Natural killer cell treated with Interleukin-12 subunit alpha and Interleukin-12 subunit beta and Interleukin-15 and Interleukin-18, amount 100 ng/mL, for 72 hours (primary cell): ENCODE measurements at regions not wholly inside any gene's neighbourhood (a gene's known extent, or its start where the extent isn't known, plus 50 kb on each side); places are given as distances from the start of the nearest gene placed in this dataset.
"Not testable (repeated sequence)": the region's sequence is repeated elsewhere in the genome, so short reads cannot be mapped to it uniquely, and the experiment has no call there.

Source experiments
- ATAC-seq, 2 donors: fragments of 150-1000 bp; cut with Tn5 transposase in 1 of 2; sonication (Bioruptor Pico), chemical (Tn5 transposase) in 1 of 2; 2 replicates each; pipeline ENCODE4 v1.10.0; 2021
- DNase-seq: peaks from one replicate; pipeline ENCODE4 v3.0.0; 2022; ENCODE audit warnings: low spot score
- H3K27ac Mint-ChIP-seq, 2 donors: 1 replicate in 1 of 2; 2 replicates in 1 of 2; pipeline ENCODE4 v1.8.0; 2022; ENCODE audit warnings: mixed read lengths in 2 of 2, mild to moderate bottlenecking in 1 of 2, moderate library complexity in 1 of 2
- H3K27me3 Mint-ChIP-seq, 2 donors: 1 replicate in 1 of 2; 2 replicates in 1 of 2; pipeline ENCODE4 v1.8.0; 2022; ENCODE audit warnings: mixed read lengths in 2 of 2
- H3K36me3 Mint-ChIP-seq: one replicate; pipeline ENCODE4 v1.8.0; 2022; ENCODE audit warnings: mixed read lengths
- H3K4me1 Mint-ChIP-seq, 2 donors: 1 replicate in 1 of 2; 2 replicates in 1 of 2; pipeline ENCODE4 v1.8.0; 2022; ENCODE audit warnings: low read depth in 2 of 2, mixed read lengths in 2 of 2, mild to moderate bottlenecking in 1 of 2
- H3K4me3 Mint-ChIP-seq: one replicate; pipeline ENCODE4 v1.8.0; 2022; ENCODE audit warnings: mixed read lengths
- H3K9me3 Mint-ChIP-seq: 2 replicates; pipeline ENCODE4 v1.8.0; 2022; ENCODE audit warnings: mixed read lengths

- no peak overlapping the region for H3K4me3 Mint-ChIP-seq
- no peaks in the 10 kb centered on the region for H3K9me3 Mint-ChIP-seq
- H3K27ac Mint-ChIP-seq, result no peak overlapping the region
- ATAC-seq (no peak), DNase-seq (no peak)
- no peaks in the 10 kb centered on the region for H3K4me1 Mint-ChIP-seq
- peaks cover 2 to 13% of the 10 kb centered on the region in 2 donors for H3K27me3 Mint-ChIP-seq
- no peaks in the 10 kb centered on the region for H3K36me3 Mint-ChIP-seq
These were observed 213.8 kb downstream of the KCTD12 start for GRCh38 chr13:76672420-76672819.

- no peaks in the 10 kb centered on the region for H3K9me3 Mint-ChIP-seq
- DNase-seq, result no peak
- ATAC-seq, result no peak
- no peaks in the 10 kb centered on the region for H3K36me3 Mint-ChIP-seq
- H3K4me3 Mint-ChIP-seq, result no peak overlapping the region
- H3K4me1 Mint-ChIP-seq, result no peaks in the 10 kb centered on the region
- no peak overlapping the region for H3K27ac Mint-ChIP-seq
- H3K27me3 Mint-ChIP-seq, result peaks cover 2 to 14% of the 10 kb centered on the region in 2 donors
These were observed 217.5 kb downstream of the KCTD12 start for GRCh38 chr13:76668716-76669115.

GRCh38 chr13:76668141-76668540 is 218.1 kb downstream of the KCTD12 start:
- H3K36me3 Mint-ChIP-seq, result no peaks in the 10 kb centered on the region
- peaks cover 2 to 8% of the 10 kb centered on the region in 2 donors for H3K27me3 Mint-ChIP-seq
- no peaks in the 10 kb centered on the region for H3K4me1 Mint-ChIP-seq
- H3K4me3 Mint-ChIP-seq, result no peak overlapping the region
- DNase-seq (no peak), ATAC-seq (no peak)
- H3K27ac Mint-ChIP-seq, result no peak overlapping the region
- H3K9me3 Mint-ChIP-seq, result no peaks in the 10 kb centered on the region

- DNase-seq, result no peak
- Mint-ChIP-seq H3K9me3 (no peaks in the 10 kb centered on the region), H3K4me3 (no peak overlapping the region), H3K27ac (no peak overlapping the region), H3K4me1 (no peaks in the 10 kb centered on the region), H3K27me3 (peaks cover 2 to 5% of the 10 kb centered on the region in 2 donors), H3K36me3 (no peaks in the 10 kb centered on the region)
- ATAC-seq, result no peak
These were observed 218.7 kb downstream of the KCTD12 start for GRCh38 chr13:76667551-76667950.

- Mint-ChIP-seq H3K9me3 (no peaks in the 10 kb centered on the region), H3K27ac (no peak overlapping the region), H3K27me3 (peaks cover 2 to 5% of the 10 kb centered on the region in 2 donors), H3K4me3 (no peak overlapping the region), H3K36me3 (no peaks in the 10 kb centered on the region), H3K4me1 (no peaks in the 10 kb centered on the region)
- DNase-seq, result no peak
- no peak for ATAC-seq
These were observed 222.4 kb downstream of the KCTD12 start for GRCh38 chr13:76663592-76664335.

- H3K9me3 Mint-ChIP-seq, H3K4me3 Mint-ChIP-seq, H3K4me1 Mint-ChIP-seq, H3K27me3 Mint-ChIP-seq, H3K36me3 Mint-ChIP-seq, ATAC-seq, DNase-seq, H3K27ac Mint-ChIP-seq: not testable (repeated sequence)
These were observed 227.1 kb downstream of the KCTD12 start for GRCh38 chr13:76659074-76659473.

- Mint-ChIP-seq H3K4me1 (no peaks in the 10 kb centered on the region), H3K27me3 (peaks cover 0 to 9% of the 10 kb centered on the region in 2 donors), H3K4me3 (no peak overlapping the region), H3K36me3 (no peaks in the 10 kb centered on the region), H3K27ac (no peak overlapping the region), H3K9me3 (no peaks in the 10 kb centered on the region)
- ATAC-seq (no peak), DNase-seq (no peak)
These were observed 229.7 kb downstream of the KCTD12 start for GRCh38 chr13:76656500-76656899.

- H3K9me3 Mint-ChIP-seq, result no peaks in the 10 kb centered on the region
- no peak for ATAC-seq
These were observed 230.1 kb downstream of the KCTD12 start for GRCh38 chr13:76656056-76656455.

GRCh38 chr13:76654263-76654662 is 231.9 kb downstream of the KCTD12 start:
- Mint-ChIP-seq H3K9me3 (no peaks in the 10 kb centered on the region), H3K4me1 (no peaks in the 10 kb centered on the region), H3K27me3 (peaks cover 3 to 21% of the 10 kb centered on the region in 2 donors), H3K27ac (no peak overlapping the region), H3K36me3 (no peaks in the 10 kb centered on the region), H3K4me3 (no peak overlapping the region)
- no peak for DNase-seq
- ATAC-seq, result peak in 1 of 2 donors; percentile 6

More at GRCh38 chr13:76656056-76656455, 230.1 kb downstream of the KCTD12 start:
- Mint-ChIP-seq H3K27me3 (peaks cover 3 to 14% of the 10 kb centered on the region in 2 donors), H3K36me3 (no peaks in the 10 kb centered on the region), H3K4me3 (no peak overlapping the region), H3K27ac (no peak overlapping the region), H3K4me1 (no peaks in the 10 kb centered on the region)
- DNase-seq, result no peak

GRCh38 chr13:76651286-76651685 is 234.9 kb downstream of the KCTD12 start:
- no peaks in the 10 kb centered on the region for H3K9me3 Mint-ChIP-seq
- ATAC-seq (no peak), DNase-seq (no peak)
- H3K27ac Mint-ChIP-seq, result no peak overlapping the region
- H3K4me1 Mint-ChIP-seq, result no peaks in the 10 kb centered on the region
- no peak overlapping the region for H3K4me3 Mint-ChIP-seq
- no peaks in the 10 kb centered on the region for H3K36me3 Mint-ChIP-seq
- peaks cover 11 to 28% of the 10 kb centered on the region in 2 donors for H3K27me3 Mint-ChIP-seq

GRCh38 chr13:76647550-76647949 is 238.7 kb downstream of the KCTD12 start:
- Mint-ChIP-seq H3K9me3 (no peaks in the 10 kb centered on the region), H3K27me3 (peaks cover 11 to 20% of the 10 kb centered on the region in 2 donors), H3K4me1 (no peaks in the 10 kb centered on the region), H3K27ac (no peak overlapping the region), H3K36me3 (no peaks in the 10 kb centered on the region), H3K4me3 (no peak overlapping the region)
- no peak for DNase-seq
- no peak for ATAC-seq

GRCh38 chr13:76646946-76647345 is 239.3 kb downstream of the KCTD12 start:
- no peaks in the 10 kb centered on the region for H3K4me1 Mint-ChIP-seq
- no peak for DNase-seq
- H3K27ac Mint-ChIP-seq, result no peak overlapping the region
- no peaks in the 10 kb centered on the region for H3K9me3 Mint-ChIP-seq
- no peak for ATAC-seq
- H3K4me3 Mint-ChIP-seq, result no peak overlapping the region
- H3K27me3 Mint-ChIP-seq, result peaks cover 11 to 20% of the 10 kb centered on the region in 2 donors
- H3K36me3 Mint-ChIP-seq, result no peaks in the 10 kb centered on the region

GRCh38 chr13:76645632-76646031 is 240.6 kb downstream of the KCTD12 start:
- Mint-ChIP-seq H3K36me3 (no peaks in the 10 kb centered on the region), H3K4me1 (no peaks in the 10 kb centered on the region), H3K4me3 (no peak overlapping the region), H3K27ac (no peak overlapping the region), H3K27me3 (peaks cover 8 to 10% of the 10 kb centered on the region in 2 donors), H3K9me3 (no peaks in the 10 kb centered on the region)
- DNase-seq, result no peak
- ATAC-seq, result no peak

- peaks cover 7 to 8% of the 10 kb centered on the region in 2 donors for H3K27me3 Mint-ChIP-seq
- no peak overlapping the region for H3K4me3 Mint-ChIP-seq
- no peak overlapping the region for H3K27ac Mint-ChIP-seq
- no peaks in the 10 kb centered on the region for H3K36me3 Mint-ChIP-seq
- no peaks in the 10 kb centered on the region for H3K4me1 Mint-ChIP-seq
- H3K9me3 Mint-ChIP-seq, result no peaks in the 10 kb centered on the region
- ATAC-seq (no peak), DNase-seq (no peak)
These were observed 241.3 kb downstream of the KCTD12 start for GRCh38 chr13:76644906-76645305.

- DNase-seq, result no peak
- Mint-ChIP-seq H3K9me3 (no peaks in the 10 kb centered on the region), H3K4me1 (no peaks in the 10 kb centered on the region), H3K27me3 (peaks cover 11 to 15% of the 10 kb centered on the region in 2 donors), H3K4me3 (no peak overlapping the region), H3K27ac (no peak overlapping the region), H3K36me3 (no peaks in the 10 kb centered on the region)
- ATAC-seq, result no peak
These were observed 242.6 kb downstream of the KCTD12 start for GRCh38 chr13:76643596-76643995.
